Smooth muscle cell (in vitro differentiated cells): ENCODE measurements at regions not wholly inside any gene's neighbourhood (a gene's known extent, or its start where the extent isn't known, plus 50 kb on each side); places are given as distances from the start of the nearest gene placed in this dataset.

ENCODE experiments used
- DNase-seq: peaks from one replicate; lab custom pipeline; 2025; ENCODE audit not compliant: unreplicated experiment; lab: John Stamatoyannopoulos, UW
- H2AFZ ChIP-seq: fragments of 200-600 bp; sonication (generic); 2 replicates; pipeline ENCODE4 v1.6.0; 2016; ENCODE audit warnings: antibody characterized with exemption, low read depth, mild to moderate bottlenecking
- H3F3A ChIP-seq: fragments of 200-600 bp; sonication (generic); 2 replicates; pipeline ENCODE4 v1.6.0; 2017; ENCODE audit warnings: antibody characterized with exemption, low read depth
- H3K27ac ChIP-seq: fragments of 200-600 bp; sonication (generic); 2 replicates; pipeline ENCODE4 v1.5.1; 2016; ENCODE audit warnings: low read depth, mild to moderate bottlenecking
- H3K27me3 ChIP-seq: fragments of 200-600 bp; sonication (generic); 2 replicates; pipeline ENCODE4 v1.6.1; 2016; ENCODE audit warnings: low read depth, mild to moderate bottlenecking
- H3K36me3 ChIP-seq: fragments of 200-600 bp; sonication (generic); 2 replicates; pipeline ENCODE4 v1.5.1; 2016; ENCODE audit warnings: low read depth
- H3K4me1 ChIP-seq: fragments of 200-600 bp; sonication (generic); 2 replicates; pipeline ENCODE4 v1.5.1; 2016; ENCODE audit warnings: low read depth
- H3K4me2 ChIP-seq: fragments of 200-600 bp; sonication (generic); 2 replicates; pipeline ENCODE4 v1.6.0; 2016; ENCODE audit warnings: mild to moderate bottlenecking
- H3K4me3 ChIP-seq: fragments of 200-600 bp; sonication (generic); 2 replicates; pipeline ENCODE4 v1.5.1; 2016; ENCODE audit warnings: mild to moderate bottlenecking
- H3K79me2 ChIP-seq: fragments of 200-600 bp; sonication (generic); 2 replicates; pipeline ENCODE4 v1.6.0; 2016; ENCODE audit warnings: low read depth, mild to moderate bottlenecking
- H3K9ac ChIP-seq: fragments of 200-600 bp; sonication (generic); 2 replicates; pipeline ENCODE4 v1.6.0; 2016; ENCODE audit warnings: low read depth
- H3K9me3 ChIP-seq: fragments of 200-600 bp; sonication (generic); replicated peaks from 2 replicates; pipeline ENCODE4 v1.5.1; 2016; ENCODE audit warnings: low read depth
- H4K20me1 ChIP-seq: fragments of 200-600 bp; sonication (generic); 2 replicates; pipeline ENCODE4 v1.6.0; 2016; ENCODE audit warnings: low read depth
- WGBS: methylation state at CpG from one replicate; pipeline ENCODE4 v1.1.7; 2016; ENCODE audit warnings: low lambda C conversion rate; 5-methylcytosine and 5-hydroxymethylcytosine counted together
- TF ChIP-seq, protein P1 (sequence below): fragments of 200-600 bp; sonication (generic); IDR thresholded peaks from 2 replicates; pipeline ENCODE4 v1.5.1; 2017; ENCODE audit warnings: borderline replicate concordance, mild to moderate bottlenecking, antibody characterized with exemption; ENCODE audit not compliant: insufficient read depth, poor library complexity, severe bottlenecking

- no peaks in the 10 kb centered on the region for H3K27me3 ChIP-seq
- H3K36me3 ChIP-seq: no peaks in the 10 kb centered on the region
- 96% methylated on average over 2 of the region's 2 CpGs for WGBS
- H3K79me2 ChIP-seq: no peaks in the 10 kb centered on the region
- H2AFZ ChIP-seq: no peak overlapping the region
- H3K27ac ChIP-seq: no peak overlapping the region
- H3K9me3 ChIP-seq: no peaks in the 10 kb centered on the region
- no peak overlapping the region for H3K4me3 ChIP-seq
- DNase-seq: no peak
- H3F3A ChIP-seq: no peaks in the 10 kb centered on the region
- H3K4me2 ChIP-seq: no peak overlapping the region
- TF ChIP-seq, protein P1, sequence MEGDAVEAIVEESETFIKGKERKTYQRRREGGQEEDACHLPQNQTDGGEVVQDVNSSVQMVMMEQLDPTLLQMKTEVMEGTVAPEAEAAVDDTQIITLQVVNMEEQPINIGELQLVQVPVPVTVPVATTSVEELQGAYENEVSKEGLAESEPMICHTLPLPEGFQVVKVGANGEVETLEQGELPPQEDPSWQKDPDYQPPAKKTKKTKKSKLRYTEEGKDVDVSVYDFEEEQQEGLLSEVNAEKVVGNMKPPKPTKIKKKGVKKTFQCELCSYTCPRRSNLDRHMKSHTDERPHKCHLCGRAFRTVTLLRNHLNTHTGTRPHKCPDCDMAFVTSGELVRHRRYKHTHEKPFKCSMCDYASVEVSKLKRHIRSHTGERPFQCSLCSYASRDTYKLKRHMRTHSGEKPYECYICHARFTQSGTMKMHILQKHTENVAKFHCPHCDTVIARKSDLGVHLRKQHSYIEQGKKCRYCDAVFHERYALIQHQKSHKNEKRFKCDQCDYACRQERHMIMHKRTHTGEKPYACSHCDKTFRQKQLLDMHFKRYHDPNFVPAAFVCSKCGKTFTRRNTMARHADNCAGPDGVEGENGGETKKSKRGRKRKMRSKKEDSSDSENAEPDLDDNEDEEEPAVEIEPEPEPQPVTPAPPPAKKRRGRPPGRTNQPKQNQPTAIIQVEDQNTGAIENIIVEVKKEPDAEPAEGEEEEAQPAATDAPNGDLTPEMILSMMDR: no peak
- H4K20me1 ChIP-seq: no peaks in the 10 kb centered on the region
- H3K4me1 ChIP-seq: peaks cover 4% of the 10 kb centered on the region
- H3K9ac ChIP-seq: no peak overlapping the region
Measured at GRCh38 chr20:54323227-54323734, 115.4 kb downstream of the PFDN4 start.

- TF ChIP-seq, protein P1: no peak
- Histone ChIP-seq H4K20me1 (no peaks in the 10 kb centered on the region), H3F3A (no peaks in the 10 kb centered on the region), H3K79me2 (no peaks in the 10 kb centered on the region), H3K4me3 (no peak overlapping the region), H3K9ac (no peak overlapping the region), H2AFZ (no peak overlapping the region), H3K27me3 (no peaks in the 10 kb centered on the region), H3K4me1 (peaks cover 4% of the 10 kb centered on the region), H3K4me2 (no peak overlapping the region), H3K36me3 (no peaks in the 10 kb centered on the region), H3K27ac (no peak overlapping the region), H3K9me3 (no peaks in the 10 kb centered on the region)
- DNase-seq: no peak
- WGBS: 89% methylated on average over 4 of the region's 4 CpGs
Measured at GRCh38 chr20:54324041-54324440, 116.2 kb downstream of the PFDN4 start.

DNA sequence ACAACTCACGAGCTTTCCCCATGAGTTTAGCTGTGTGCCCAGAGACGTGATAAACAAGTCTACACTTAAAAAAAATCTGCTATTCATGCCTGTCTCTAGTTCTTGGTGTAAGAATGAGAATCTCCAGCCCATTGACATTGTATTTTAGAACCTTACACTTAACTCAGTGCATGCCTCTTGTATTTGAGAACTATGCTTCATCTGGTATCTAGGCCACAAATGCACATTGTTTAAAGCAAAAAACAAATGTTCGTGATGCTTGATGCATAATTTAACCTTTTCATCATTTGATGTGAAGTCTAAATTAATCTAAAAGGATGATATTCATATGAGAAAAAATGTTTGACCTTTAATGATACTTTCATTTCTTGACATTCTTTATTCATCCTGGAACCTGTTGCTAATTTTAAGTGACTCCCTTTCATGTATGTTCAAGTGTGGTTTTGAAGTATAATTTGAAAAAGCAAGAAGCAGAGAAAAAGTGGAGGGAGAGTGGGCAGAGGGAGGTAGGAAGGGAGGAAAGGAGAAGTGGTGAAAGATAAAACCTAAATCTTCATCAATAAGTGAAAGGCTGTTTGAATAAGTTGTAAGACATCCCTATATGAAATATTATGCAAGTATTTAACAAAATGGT lies 116.9 kb downstream of the PFDN4 start:
- Histone ChIP-seq H3K9ac (no peak overlapping the region), H3K27me3 (no peaks in the 10 kb centered on the region), H2AFZ (no peak overlapping the region), H4K20me1 (no peaks in the 10 kb centered on the region), H3K9me3 (no peaks in the 10 kb centered on the region), H3K79me2 (no peaks in the 10 kb centered on the region), H3K4me3 (no peak overlapping the region), H3K4me1 (peaks cover 4% of the 10 kb centered on the region), H3F3A (no peaks in the 10 kb centered on the region), H3K36me3 (no peaks in the 10 kb centered on the region), H3K4me2 (no peak overlapping the region), H3K27ac (no peak overlapping the region)
- TF ChIP-seq, protein P1: no peak
- 90% methylated on average over 3 of the region's 3 CpGs for WGBS
- DNase-seq: no peak

GRCh38 chr20:54335299-54335698 lies 127.4 kb downstream of the PFDN4 start:
- Histone ChIP-seq H3K9ac (no peak overlapping the region), H3K9me3 (peaks cover 5% of the 10 kb centered on the region), H3K4me2 (no peak overlapping the region), H4K20me1 (no peaks in the 10 kb centered on the region), H3K27me3 (no peaks in the 10 kb centered on the region), H3K4me3 (no peak overlapping the region), H3K4me1 (no peaks in the 10 kb centered on the region), H3K36me3 (no peaks in the 10 kb centered on the region), H3F3A (peaks cover 13% of the 10 kb centered on the region), H3K27ac (no peak overlapping the region), H2AFZ (no peak overlapping the region), H3K79me2 (no peaks in the 10 kb centered on the region)
- DNase-seq: no peak
- WGBS: 59% methylated on average over 2 of the region's 2 CpGs
- TF ChIP-seq, protein P1: no peak
